ENCODE measurements at regions not wholly inside any gene's neighbourhood (a gene's known extent, or its start where the extent isn't known, plus 50 kb on each side); places are given as distances from the start of the nearest gene placed in this dataset.

GRCh38 chr5:87791869-87792268, 379.1 kb upstream of the CCNH start:
- TF ChIP-seq CTCF (IDR thresholded peaks at IDR 0.05; ENCODE audit: control insufficient read depth, insufficient read depth, low read depth, low read length, missing control alignments) = no peak
- H3K4me3 ChIP-seq (ENCODE audit: control insufficient read depth, low read depth, low read length) = no peak overlapping the region
- DNase-seq (ENCODE audit: low read depth) = no peak

GRCh38 chr5:87788416-87788815, 375.7 kb upstream of the CCNH start:
- no peak for DNase-seq (ENCODE audit: low read depth)
- no peak for TF ChIP-seq CTCF (IDR thresholded peaks at IDR 0.05; ENCODE audit: control insufficient read depth, insufficient read depth, low read depth, low read length, missing control alignments)
- H3K4me3 ChIP-seq (ENCODE audit: control insufficient read depth, low read depth, low read length) = no peak overlapping the region

GRCh38 chr5:87787625-87788256, 375.0 kb upstream of the CCNH start:
- no peak for TF ChIP-seq CTCF (IDR thresholded peaks at IDR 0.05; ENCODE audit: control insufficient read depth, insufficient read depth, low read depth, low read length, missing control alignments)
- H3K4me3 ChIP-seq (ENCODE audit: control insufficient read depth, low read depth, low read length) = no peak overlapping the region
- DNase-seq (ENCODE audit: low read depth) = no peak

- no peak overlapping the region for H3K4me3 ChIP-seq (ENCODE audit: control insufficient read depth, low read depth, low read length)
- no peak for TF ChIP-seq CTCF (IDR thresholded peaks at IDR 0.05; ENCODE audit: control insufficient read depth, insufficient read depth, low read depth, low read length, missing control alignments)
- no peak for DNase-seq (ENCODE audit: low read depth)
Observed at GRCh38 chr5:87787086-87787485, 374.4 kb upstream of the CCNH start.

- no peak for DNase-seq (ENCODE audit: low read depth)
- H3K4me3 ChIP-seq (ENCODE audit: control insufficient read depth, low read depth, low read length) = no peak overlapping the region
- no peak for TF ChIP-seq CTCF (IDR thresholded peaks at IDR 0.05; ENCODE audit: control insufficient read depth, insufficient read depth, low read depth, low read length, missing control alignments)
Observed at GRCh38 chr5:87786471-87786870, 373.7 kb upstream of the CCNH start.

GRCh38 chr5:87785554-87786335, 373.0 kb upstream of the CCNH start:
- TF ChIP-seq CTCF (IDR thresholded peaks at IDR 0.05; ENCODE audit: control insufficient read depth, insufficient read depth, low read depth, low read length, missing control alignments) = no peak

More at GRCh38 chr5:87785554-87786335, 373.0 kb upstream of the CCNH start:
- no peak for DNase-seq (ENCODE audit: low read depth)
- no peak overlapping the region for H3K4me3 ChIP-seq (ENCODE audit: control insufficient read depth, low read depth, low read length)

All from AG09309 (cell line).